Keratinocyte (primary cell): ENCODE measurements at regions not wholly inside any gene's neighbourhood (a gene's known extent, or its start where the extent isn't known, plus 50 kb on each side); places are given as distances from the start of the nearest gene placed in this dataset.

Source experiments
- DNase-seq: peaks from one replicate; pipeline ENCODE4 v3.0.0-alpha.2; 2011; ENCODE audit warnings: low read depth, missing footprints, low spot score
- FAIRE-seq: peaks from 2 replicates; lab custom pipeline; 2011; peaks lifted over from hg19 to GRCh38; lab: Jason Lieb, UNC
- H2AFZ ChIP-seq: 2 replicates; pipeline ENCODE4 v1.6.0; 2012; ENCODE audit warnings: low read length, control low read depth, inconsistent platforms; ENCODE audit not compliant: control insufficient read depth
- H3K27ac ChIP-seq: 2 replicates; pipeline ENCODE4 v1.5.1; 2011; ENCODE audit warnings: low read length; ENCODE audit not compliant: control insufficient read depth, insufficient read depth
- H3K27me3 ChIP-seq: 3 replicates; pipeline ENCODE4 v1.6.0; 2011; ENCODE audit warnings: low read length; ENCODE audit not compliant: control insufficient read depth, insufficient read depth; ENCODE audit errors: extremely low read depth
- H3K36me3 ChIP-seq, 2 experiments: 2 replicates in 1 of 2; 3 replicates in 1 of 2; pipeline ENCODE4 v1.5.1; 2011; ENCODE audit warnings: low read length in 2 of 2, mild to moderate bottlenecking in 1 of 2; ENCODE audit not compliant: control insufficient read depth in 2 of 2, insufficient read depth in 2 of 2; ENCODE audit errors: extremely low read depth in 1 of 2
- H3K4me1 ChIP-seq: 3 replicates; pipeline ENCODE4 v1.5.1; 2011; ENCODE audit warnings: low read length; ENCODE audit not compliant: control insufficient read depth, insufficient read depth; ENCODE audit errors: extremely low read depth
- H3K4me2 ChIP-seq: 3 replicates; pipeline ENCODE4 v1.6.0; 2011; ENCODE audit warnings: low read depth, low read length; ENCODE audit not compliant: control insufficient read depth, insufficient read depth; ENCODE audit errors: extremely low read depth
- H3K4me3 ChIP-seq, 3 experiments: fragments of 200-600 bp in 1 of 3; sonication (generic) in 1 of 3; 2 replicates in 2 of 3; 3 replicates in 1 of 3; pipeline ENCODE4 v1.5.1; 2011 to 2016; ENCODE audit warnings: low read length in 3 of 3, mild to moderate bottlenecking in 3 of 3, control low read depth in 2 of 3, inconsistent platforms in 1 of 3, low read depth in 1 of 3, mixed read lengths in 1 of 3, mixed run types in 1 of 3, moderate library complexity in 1 of 3; ENCODE audit not compliant: control insufficient read depth in 2 of 3, insufficient read depth in 2 of 3; ENCODE audit errors: extremely low read depth in 1 of 3
- H3K79me2 ChIP-seq: 2 replicates; pipeline ENCODE4 v1.6.0; 2012; ENCODE audit warnings: low read length; ENCODE audit not compliant: control insufficient read depth, insufficient read depth
- H3K9ac ChIP-seq: 3 replicates; pipeline ENCODE4 v1.6.0; 2011; ENCODE audit warnings: low read length; ENCODE audit not compliant: control insufficient read depth, insufficient read depth; ENCODE audit errors: extremely low read depth
- H3K9me1 ChIP-seq: 3 replicates; pipeline ENCODE4 v1.6.0; 2011; ENCODE audit warnings: low read length; ENCODE audit not compliant: control insufficient read depth, insufficient read depth; ENCODE audit errors: extremely low read depth
- H3K9me3 ChIP-seq: 2 replicates; pipeline ENCODE4 v1.5.1; 2012; ENCODE audit warnings: low read depth, low read length; ENCODE audit not compliant: control insufficient read depth
- H4K20me1 ChIP-seq: 3 replicates; pipeline ENCODE4 v1.6.0; 2011; ENCODE audit warnings: low read length; ENCODE audit not compliant: control insufficient read depth, insufficient read depth; ENCODE audit errors: extremely low read depth
- CTCF ChIP-seq, 3 experiments: IDR thresholded peaks in 1 of 3; conservative IDR thresholded peaks in 1 of 3; optimal IDR thresholded peaks in 1 of 3; 2 replicates in 2 of 3; 3 replicates in 1 of 3; pipeline versions ENCODE3 to v1.5.1; 2011; ENCODE audit warnings: low read length in 3 of 3, mild to moderate bottlenecking in 3 of 3, moderate library complexity in 2 of 3, control low read depth in 1 of 3, inconsistent platforms in 1 of 3; ENCODE audit not compliant: insufficient read depth in 2 of 3; ENCODE audit errors: extremely low read depth in 1 of 3
- EZH2 ChIP-seq: IDR thresholded peaks from one replicate; pipeline ENCODE4 v1.6.1; 2012; ENCODE audit warnings: inconsistent platforms, mild to moderate bottlenecking, low read length, moderate library complexity
- dilution Hi-C: fragments of 300-500 bp; cut with MboI; formaldehyde crosslinking; loops from one replicate; pipeline ENCODE4 v1.7.0; 2020; ENCODE audit warnings: low sequenced_read_pairs; ENCODE audit not compliant: extremely low pct_ligation_motif_present

DNA sequence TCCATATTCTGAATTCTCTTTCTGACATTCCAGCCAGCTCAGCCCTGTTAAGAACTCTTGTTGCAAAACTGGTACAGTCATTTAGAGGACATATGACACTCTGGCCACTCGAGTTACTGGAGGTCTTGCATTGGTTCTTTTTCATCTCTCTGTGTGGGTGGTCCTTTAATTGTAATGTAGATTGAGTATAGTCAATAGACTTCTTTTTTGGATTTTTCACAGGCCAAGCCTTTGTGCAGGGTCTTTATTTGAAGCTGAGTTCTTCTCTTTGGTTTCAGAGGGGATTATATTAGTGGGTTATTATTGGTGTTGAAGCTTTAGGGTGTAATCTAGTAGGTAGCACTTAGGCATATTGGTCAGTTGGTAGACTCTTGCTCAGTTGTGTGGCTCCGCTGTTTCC, 118.0 kb upstream of the GIMD1 start:
- Histone ChIP-seq H4K20me1 (no peaks in the 10 kb centered on the region), H3K27me3 (no peaks in the 10 kb centered on the region), H3K27ac (no peak overlapping the region), H3K36me3 (no peaks in the 10 kb centered on the region), H3K4me3 (no peak overlapping the region), H3K9me1 (no peaks in the 10 kb centered on the region), H2AFZ (no peak overlapping the region), H3K4me1 (no peaks in the 10 kb centered on the region), H3K4me2 (no peak overlapping the region), H3K9me3 (no peaks in the 10 kb centered on the region), H3K79me2 (no peaks in the 10 kb centered on the region), H3K9ac (no peak overlapping the region)
- FAIRE-seq, result no peak
- DNase-seq, result no peak
- dilution Hi-C loops, result no loop called here
- TF ChIP-seq CTCF (optimal IDR thresholded peaks at IDR 0.05 in 1 of 3, IDR thresholded peaks at IDR 0.05 in 1 of 3, conservative IDR thresholded peaks at IDR 0.05 in 1 of 3; ENCODE audit: extremely low read depth in 1 of 3, insufficient read depth in 2 of 3, low read length in 3 of 3) (no peak), EZH2 (no peak)

DNA sequence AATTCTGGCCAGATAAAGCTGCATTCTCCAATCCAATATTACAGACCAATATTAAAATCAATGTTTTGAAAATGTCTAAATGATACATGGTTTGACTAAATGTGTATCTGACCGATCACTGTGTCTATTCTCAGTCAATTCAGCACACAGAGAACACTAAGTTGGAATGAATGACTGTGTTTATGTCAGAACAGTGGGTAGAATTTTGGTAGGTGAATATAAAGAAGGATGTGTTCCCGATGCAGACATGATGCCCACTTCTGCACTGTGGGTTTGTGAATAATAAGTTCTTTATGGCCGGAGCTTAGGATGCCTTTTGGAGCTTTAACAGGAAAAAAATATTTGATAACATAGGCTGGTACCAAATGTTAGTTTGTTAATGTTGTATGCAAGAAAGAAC, 113.2 kb upstream of the GIMD1 start:
- Histone ChIP-seq H3K4me3 (no peak overlapping the region), H3K9me3 (no peaks in the 10 kb centered on the region), H3K79me2 (no peaks in the 10 kb centered on the region), H3K9ac (no peak overlapping the region), H3K4me1 (no peaks in the 10 kb centered on the region), H4K20me1 (no peaks in the 10 kb centered on the region), H3K36me3 (no peaks in the 10 kb centered on the region), H3K9me1 (no peaks in the 10 kb centered on the region), H3K27me3 (no peaks in the 10 kb centered on the region), H3K27ac (no peak overlapping the region), H3K4me2 (no peak overlapping the region), H2AFZ (no peak overlapping the region)
- dilution Hi-C loops, result no loop called here
- no peak for TF ChIP-seq EZH2
- TF ChIP-seq CTCF (optimal IDR thresholded peaks at IDR 0.05 in 1 of 3, IDR thresholded peaks at IDR 0.05 in 1 of 3, conservative IDR thresholded peaks at IDR 0.05 in 1 of 3; ENCODE audit: extremely low read depth in 1 of 3, insufficient read depth in 2 of 3, low read length in 3 of 3), result no peak
- DNase-seq (no peak), FAIRE-seq (no peak)
